Central memory CD8-positive, alpha-beta T cell (primary cell): ENCODE measurements at regions not wholly inside any gene's neighbourhood (a gene's known extent, or its start where the extent isn't known, plus 50 kb on each side); places are given as distances from the start of the nearest gene placed in this dataset.
"Not testable (repeated sequence)": the region's sequence is repeated elsewhere in the genome, so short reads cannot be mapped to it uniquely, and the experiment has no call there.

Source experiments
- ATAC-seq: fragments of 150-1000 bp; cut with Tn5 transposase; replicated peaks from 2 replicates; pipeline ENCODE4 v1.10.0; 2022; ENCODE audit warnings: mild to moderate bottlenecking, moderate FRiP score, moderate number of reproducible peaks; ENCODE audit not compliant: poor library complexity, severe bottlenecking; ENCODE audit errors: extremely low read depth
- DNase-seq, 2 donors: peaks; one replicate each; pipeline ENCODE4 v3.0.0; 2021; ENCODE audit warnings: low spot score in 2 of 2
- H3K27ac Mint-ChIP-seq: one replicate; pipeline ENCODE4 v1.8.0; 2022; ENCODE audit warnings: low read depth, mild to moderate bottlenecking, moderate library complexity, mixed read lengths
- H3K27me3 Mint-ChIP-seq: one replicate; pipeline ENCODE4 v1.8.0; 2022; ENCODE audit warnings: mixed read lengths
- H3K36me3 Mint-ChIP-seq: one replicate; pipeline ENCODE4 v1.8.0; 2022; ENCODE audit warnings: mild to moderate bottlenecking, moderate library complexity, mixed read lengths; ENCODE audit not compliant: insufficient read depth
- H3K4me1 Mint-ChIP-seq: one replicate; pipeline ENCODE4 v1.8.0; 2022; ENCODE audit warnings: mixed read lengths
- H3K4me3 Mint-ChIP-seq: one replicate; pipeline ENCODE4 v1.8.0; 2022; ENCODE audit warnings: mild to moderate bottlenecking, moderate library complexity, mixed read lengths
- H3K9me3 Mint-ChIP-seq: one replicate; pipeline ENCODE4 v1.8.0; 2022; ENCODE audit warnings: mixed read lengths

DNA sequence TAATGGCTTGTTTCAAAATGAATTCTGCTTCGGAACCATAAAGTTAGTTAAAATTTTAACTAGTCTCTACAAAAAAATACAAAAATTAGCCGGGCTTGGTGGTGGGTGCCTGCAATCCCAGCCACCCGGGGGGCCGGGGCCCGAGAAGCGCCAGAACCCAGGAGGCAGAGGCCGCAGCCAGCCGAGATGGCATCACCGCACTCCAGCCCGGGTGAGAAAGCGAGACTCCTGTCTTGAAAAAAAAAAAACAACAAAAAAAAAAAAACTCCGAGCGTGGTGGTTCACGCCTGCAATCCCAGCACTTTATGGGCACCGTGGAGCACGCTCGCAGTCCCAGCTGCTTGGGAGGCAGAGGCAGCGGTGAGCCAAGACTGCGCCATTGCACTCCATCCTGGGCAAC is 781.4 kb downstream of the BRINP3 start:
- Mint-ChIP-seq H3K36me3 (no peaks in the 10 kb centered on the region), H3K27ac (no peak overlapping the region), H3K4me1 (no peaks in the 10 kb centered on the region), H3K4me3 (no peak overlapping the region), H3K9me3 (peaks cover 33% of the 10 kb centered on the region), H3K27me3 (no peaks in the 10 kb centered on the region)
- ATAC-seq (no peak), DNase-seq (no peak)

DNA sequence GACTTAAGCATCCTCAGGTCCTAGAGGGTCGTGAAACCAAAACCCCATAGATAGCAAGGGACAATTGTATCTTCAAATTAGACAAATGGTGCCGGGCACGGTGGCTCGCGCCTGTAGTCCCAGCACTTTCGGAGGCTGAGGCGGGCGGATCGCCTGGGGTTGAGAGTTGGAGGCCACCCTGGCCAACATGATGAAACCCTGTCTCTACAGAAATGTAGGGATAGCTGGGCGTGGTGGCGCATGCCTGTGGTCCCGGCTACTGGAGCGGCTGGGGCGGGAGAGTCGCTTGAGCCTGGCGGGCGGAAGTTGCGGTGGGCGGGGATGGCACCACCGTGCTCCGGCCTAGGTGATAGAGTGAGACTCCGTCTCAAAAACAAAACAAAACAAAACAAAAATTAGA is 780.6 kb downstream of the BRINP3 start:
- H3K27ac Mint-ChIP-seq: no peak overlapping the region
- H3K9me3 Mint-ChIP-seq: peaks cover 38% of the 10 kb centered on the region
- H3K27me3 Mint-ChIP-seq: no peaks in the 10 kb centered on the region
- H3K4me3 Mint-ChIP-seq: no peak overlapping the region
- DNase-seq (no peak), ATAC-seq (no peak)
- H3K36me3 Mint-ChIP-seq: no peaks in the 10 kb centered on the region
- no peaks in the 10 kb centered on the region for H3K4me1 Mint-ChIP-seq

DNA sequence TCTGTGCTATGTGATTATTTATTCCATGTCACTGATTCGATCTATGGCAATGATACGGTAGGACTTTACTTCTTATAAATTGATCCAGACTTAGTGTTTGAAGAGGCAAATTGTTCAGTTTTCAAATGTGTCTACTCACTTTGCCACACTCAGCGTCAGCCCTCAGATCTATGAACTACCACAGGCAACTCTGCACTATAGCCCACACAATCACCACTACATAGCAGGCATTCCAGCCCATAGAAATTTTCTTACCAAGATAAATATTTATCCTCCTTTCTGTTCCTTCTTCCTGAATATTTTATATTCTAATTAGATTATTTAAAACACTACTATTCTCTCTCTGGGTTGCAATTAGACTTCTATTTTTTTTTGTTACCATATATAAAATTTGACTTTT is 776.1 kb downstream of the BRINP3 start:
- peaks cover 26% of the 10 kb centered on the region for H3K9me3 Mint-ChIP-seq
- H3K27me3 Mint-ChIP-seq: no peaks in the 10 kb centered on the region
- no peak for ATAC-seq
- no peak overlapping the region for H3K27ac Mint-ChIP-seq
- no peaks in the 10 kb centered on the region for H3K36me3 Mint-ChIP-seq
- H3K4me3 Mint-ChIP-seq: no peak overlapping the region
- no peak for DNase-seq
- H3K4me1 Mint-ChIP-seq: no peaks in the 10 kb centered on the region

DNA sequence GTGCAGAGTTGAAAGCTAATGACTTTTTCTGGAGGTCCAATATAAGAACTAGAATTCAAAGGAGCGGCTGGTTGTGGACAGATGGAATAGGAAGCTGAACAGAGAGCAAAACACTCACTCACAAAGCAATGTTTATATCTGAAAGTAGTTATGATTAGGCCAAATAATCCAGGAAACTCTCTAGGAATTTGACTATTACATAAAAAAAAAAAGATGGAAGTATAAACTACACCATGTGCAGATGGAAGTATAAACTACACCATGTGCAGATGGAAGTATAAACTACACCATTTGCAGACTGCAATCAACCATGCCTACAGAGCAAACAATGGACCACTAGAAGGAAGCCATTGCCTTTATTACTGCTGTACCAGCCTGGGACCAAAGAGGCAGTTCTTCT is 771.1 kb downstream of the BRINP3 start:
- H3K4me1 Mint-ChIP-seq: no peaks in the 10 kb centered on the region
- no peak overlapping the region for H3K4me3 Mint-ChIP-seq
- no peak overlapping the region for H3K27ac Mint-ChIP-seq
- no peaks in the 10 kb centered on the region for H3K27me3 Mint-ChIP-seq
- DNase-seq (no peak), ATAC-seq (no peak)
- H3K9me3 Mint-ChIP-seq: peaks cover 36% of the 10 kb centered on the region
- no peaks in the 10 kb centered on the region for H3K36me3 Mint-ChIP-seq

DNA sequence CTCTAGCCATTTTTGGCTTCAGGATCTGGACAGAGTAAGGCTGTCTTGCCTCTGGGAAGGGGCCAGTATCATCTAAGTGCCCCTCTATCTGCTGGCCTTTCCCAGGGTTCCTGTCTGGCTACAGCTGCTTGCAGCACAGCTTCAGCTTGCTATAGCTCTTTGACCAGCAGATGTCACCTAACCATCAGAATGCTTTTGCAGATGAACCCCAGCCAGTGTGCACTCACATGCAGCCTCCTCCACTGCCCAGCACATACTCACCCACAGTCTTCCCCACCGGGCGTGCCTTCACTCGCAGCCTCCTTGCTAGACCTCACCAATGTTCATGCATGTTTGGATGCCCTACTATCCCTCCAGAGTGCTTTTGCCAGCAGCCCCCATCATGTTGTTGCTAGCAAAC is 769.0 kb downstream of the BRINP3 start:
- Mint-ChIP-seq H3K36me3 (no peaks in the 10 kb centered on the region), H3K4me3 (no peak overlapping the region), H3K9me3 (peaks cover 33% of the 10 kb centered on the region), H3K4me1 (no peaks in the 10 kb centered on the region), H3K27me3 (no peaks in the 10 kb centered on the region), H3K27ac (no peak overlapping the region)
- DNase-seq (no peak), ATAC-seq (no peak)

DNA sequence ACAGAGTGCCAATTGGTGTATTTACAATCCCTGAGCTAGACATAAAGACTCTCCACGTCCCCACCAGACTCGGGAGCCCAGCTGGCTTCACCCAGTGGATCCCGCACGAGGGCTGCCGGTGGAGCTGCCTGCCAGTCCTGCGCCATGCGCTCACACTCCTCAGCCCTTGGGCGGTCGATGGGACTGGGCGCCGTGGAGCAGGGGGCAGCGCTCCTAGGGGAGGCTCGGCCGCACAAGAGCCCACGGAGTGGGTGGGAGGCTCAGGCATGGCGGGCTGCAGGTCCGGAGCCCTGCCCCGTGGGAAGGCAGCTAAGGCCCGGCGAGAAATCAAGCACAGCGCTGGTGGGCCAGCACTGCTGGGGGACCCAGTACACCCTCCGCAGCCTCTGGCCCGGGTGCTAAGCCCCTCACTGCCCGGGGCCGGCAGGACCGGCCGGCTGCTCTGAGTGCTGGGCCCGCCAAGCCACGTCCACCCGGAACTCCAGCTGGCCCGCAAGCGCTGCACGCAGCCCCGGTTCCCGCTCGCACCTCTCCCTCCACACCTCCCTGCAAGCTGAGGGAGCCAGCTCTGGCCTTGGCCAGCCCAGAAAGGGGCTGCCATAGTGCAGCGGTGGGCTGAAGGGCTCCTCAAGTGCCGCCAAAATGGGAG is 759.4 kb downstream of the BRINP3 start:
- not testable (repeated sequence) for H3K4me1 Mint-ChIP-seq, H3K27ac Mint-ChIP-seq, ATAC-seq, H3K27me3 Mint-ChIP-seq, H3K9me3 Mint-ChIP-seq, H3K4me3 Mint-ChIP-seq, DNase-seq, H3K36me3 Mint-ChIP-seq

DNA sequence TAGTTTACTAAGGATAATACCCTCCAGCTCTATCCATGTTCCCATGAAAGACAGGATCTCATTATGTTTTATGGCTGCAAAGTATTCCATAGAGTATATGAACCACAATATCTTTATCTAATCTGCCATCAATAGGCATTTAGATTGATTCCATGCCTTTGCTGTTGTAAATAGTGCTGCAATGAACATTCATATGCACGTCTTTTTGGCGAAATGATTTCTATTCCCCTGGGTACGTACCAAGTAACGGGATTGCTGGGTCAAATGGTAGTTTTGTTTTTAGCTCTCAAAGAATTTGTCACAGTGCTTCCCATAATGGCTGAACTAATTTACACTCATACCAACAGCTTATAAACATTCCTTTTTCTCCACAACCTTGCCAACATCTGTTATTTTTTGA is 750.9 kb downstream of the BRINP3 start:
- H3K4me3 Mint-ChIP-seq: no peak overlapping the region
- no peaks in the 10 kb centered on the region for H3K36me3 Mint-ChIP-seq
- H3K27me3 Mint-ChIP-seq: no peaks in the 10 kb centered on the region
- ATAC-seq (no peak), DNase-seq (no peak)
- no peaks in the 10 kb centered on the region for H3K4me1 Mint-ChIP-seq
- no peak overlapping the region for H3K27ac Mint-ChIP-seq
- H3K9me3 Mint-ChIP-seq: peaks cover 25% of the 10 kb centered on the region

DNA sequence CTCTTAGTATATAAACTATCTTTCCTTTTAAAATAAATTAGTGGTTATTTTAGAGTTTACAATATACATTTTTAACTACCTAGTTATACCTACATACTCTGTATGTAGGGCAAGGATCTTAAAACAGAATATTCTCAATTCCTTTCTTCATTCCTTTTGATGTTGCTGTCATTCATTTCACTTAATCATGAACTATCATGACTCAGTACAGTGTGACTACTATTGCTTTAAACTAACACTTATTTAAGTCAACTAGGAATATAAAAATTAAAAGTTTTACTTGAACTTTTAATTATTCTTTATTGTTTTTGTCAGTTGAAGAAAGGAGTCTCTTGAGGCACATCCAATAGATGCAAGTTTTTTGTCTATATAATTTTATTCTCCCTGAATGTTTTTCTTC is 726.4 kb downstream of the BRINP3 start:
- ATAC-seq (no peak), DNase-seq (no peak)
- Mint-ChIP-seq H3K4me3 (no peak overlapping the region), H3K36me3 (no peaks in the 10 kb centered on the region), H3K27ac (no peak overlapping the region), H3K9me3 (peaks cover 18% of the 10 kb centered on the region), H3K27me3 (no peaks in the 10 kb centered on the region), H3K4me1 (no peaks in the 10 kb centered on the region)

DNA sequence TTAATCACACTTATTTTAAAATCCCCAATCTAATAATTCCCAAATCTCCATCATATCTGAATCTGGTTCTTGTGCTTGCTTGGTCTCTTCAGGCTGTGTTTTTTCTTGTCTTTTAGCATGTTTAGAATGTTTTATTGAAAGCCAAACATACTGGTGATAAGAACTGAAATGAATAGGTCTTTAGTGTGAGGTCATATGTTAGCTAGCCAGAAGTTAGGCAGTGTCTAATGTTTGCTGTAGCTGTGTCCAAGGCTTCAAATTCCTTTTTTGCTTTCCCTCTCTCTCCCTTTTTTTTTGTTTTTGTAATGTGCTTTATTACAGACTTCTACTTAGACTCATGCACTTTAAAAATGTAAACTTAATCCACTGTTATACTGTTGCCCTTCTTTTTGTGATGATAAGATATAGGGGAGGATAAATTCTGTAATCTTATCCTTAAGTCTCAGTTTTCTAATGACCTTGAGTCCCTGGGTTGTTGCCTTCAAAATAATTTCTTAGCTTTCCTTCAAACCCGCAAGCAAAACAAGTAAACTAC is 725.1 kb downstream of the BRINP3 start:
- Mint-ChIP-seq H3K27me3 (no peaks in the 10 kb centered on the region), H3K4me1 (no peaks in the 10 kb centered on the region), H3K27ac (no peak overlapping the region), H3K9me3 (peaks cover 23% of the 10 kb centered on the region), H3K4me3 (no peak overlapping the region), H3K36me3 (no peaks in the 10 kb centered on the region)
- no peak for ATAC-seq
- no peak for DNase-seq

DNA sequence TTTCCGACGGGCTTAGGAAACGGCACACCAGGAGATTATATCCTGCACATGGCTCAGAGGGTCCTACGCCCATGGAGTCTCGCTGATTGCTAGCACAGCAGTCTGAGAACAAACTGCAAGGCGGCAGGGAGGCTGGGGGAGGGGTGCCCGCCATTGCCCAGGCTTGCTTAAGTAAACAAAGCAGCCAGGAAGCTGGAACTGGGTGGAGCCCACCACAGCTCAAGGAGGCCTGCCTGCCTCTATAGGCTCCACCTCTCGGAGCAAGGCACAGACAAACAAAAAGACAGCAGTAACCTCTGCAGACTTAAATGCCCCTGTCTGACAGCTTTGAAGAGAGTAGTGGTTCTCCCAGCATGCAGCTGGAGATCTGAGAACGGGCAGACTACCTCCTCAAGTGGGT is 722.6 kb downstream of the BRINP3 start:
- H3K4me1 Mint-ChIP-seq, H3K36me3 Mint-ChIP-seq, H3K27me3 Mint-ChIP-seq, H3K4me3 Mint-ChIP-seq, DNase-seq, H3K27ac Mint-ChIP-seq, ATAC-seq: not testable (repeated sequence)
- peaks cover 18% of the 10 kb centered on the region for H3K9me3 Mint-ChIP-seq

DNA sequence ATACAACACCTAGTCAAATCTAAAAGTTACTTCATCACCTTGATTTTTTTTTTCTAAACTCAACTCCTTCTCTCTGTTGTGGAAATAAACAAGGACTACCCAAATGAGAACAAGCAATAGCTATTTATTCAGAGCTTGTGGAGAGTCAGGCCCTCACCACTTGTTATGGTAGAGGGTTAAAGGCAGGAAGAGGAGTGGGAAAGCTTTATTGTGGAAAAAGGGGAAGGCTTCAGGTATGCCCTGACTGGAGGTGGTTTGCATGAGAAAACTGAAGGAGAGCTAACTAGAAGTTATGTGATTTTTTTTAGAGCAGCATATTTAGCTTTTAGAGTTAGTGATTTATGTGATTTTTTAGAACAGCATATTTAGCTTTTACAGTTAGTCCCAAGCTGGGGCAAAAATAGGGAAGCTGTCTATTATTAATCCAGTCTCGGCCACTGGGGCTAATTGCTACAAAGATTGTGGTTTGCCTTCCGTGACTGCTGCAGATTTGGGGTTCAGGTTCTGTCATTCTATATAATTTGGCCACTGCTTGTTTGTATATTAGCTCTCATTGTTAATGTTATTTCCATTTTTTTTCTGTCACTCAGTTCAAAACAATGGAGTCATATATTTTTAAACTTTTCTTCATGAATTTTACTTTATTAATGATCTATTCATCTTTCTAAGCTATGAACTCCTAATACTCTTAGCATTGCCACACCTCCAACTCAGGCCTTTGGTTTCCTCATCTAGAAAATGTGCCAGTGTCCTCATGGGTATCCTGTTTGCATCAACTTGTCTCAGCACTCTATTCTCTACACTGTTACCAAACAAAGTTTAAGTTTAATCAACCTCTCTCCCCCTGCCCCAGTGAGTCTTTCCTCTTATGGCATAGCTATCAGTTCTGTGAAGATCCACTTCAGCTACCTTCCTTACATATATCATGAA is 713.0 kb downstream of the BRINP3 start:
- no peaks in the 10 kb centered on the region for H3K4me1 Mint-ChIP-seq
- no peaks in the 10 kb centered on the region for H3K36me3 Mint-ChIP-seq
- no peak for DNase-seq

DNA sequence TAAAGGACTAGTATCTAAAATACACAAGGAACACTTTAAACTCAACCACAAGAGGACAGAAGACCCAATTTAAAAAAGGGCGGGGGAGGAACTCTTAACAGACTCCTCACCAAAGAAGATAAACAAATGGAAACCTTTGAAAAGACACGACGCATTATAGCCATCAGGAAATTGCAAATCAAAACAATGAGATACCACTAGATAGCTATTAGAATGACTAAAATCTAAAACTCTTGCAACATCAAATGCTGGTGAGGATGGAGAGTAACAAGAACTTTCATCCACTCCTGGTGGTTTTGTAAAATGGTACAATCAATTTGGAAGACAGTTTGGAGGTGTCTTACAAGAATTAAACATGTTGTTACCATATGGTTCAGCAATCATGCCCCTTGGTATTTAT is 708.2 kb downstream of the BRINP3 start:
- ATAC-seq (no peak), DNase-seq (no peak)
- Mint-ChIP-seq H3K27me3 (no peaks in the 10 kb centered on the region), H3K9me3 (peaks cover 36% of the 10 kb centered on the region), H3K27ac (no peak overlapping the region), H3K36me3 (no peaks in the 10 kb centered on the region), H3K4me3 (no peak overlapping the region), H3K4me1 (no peaks in the 10 kb centered on the region)

More for the DNA sequence above, 713.0 kb downstream of the BRINP3 start:
- Mint-ChIP-seq H3K4me3 (no peak overlapping the region), H3K27me3 (no peaks in the 10 kb centered on the region), H3K27ac (no peak overlapping the region), H3K9me3 (peaks cover 43% of the 10 kb centered on the region)
- ATAC-seq: no peak

DNA sequence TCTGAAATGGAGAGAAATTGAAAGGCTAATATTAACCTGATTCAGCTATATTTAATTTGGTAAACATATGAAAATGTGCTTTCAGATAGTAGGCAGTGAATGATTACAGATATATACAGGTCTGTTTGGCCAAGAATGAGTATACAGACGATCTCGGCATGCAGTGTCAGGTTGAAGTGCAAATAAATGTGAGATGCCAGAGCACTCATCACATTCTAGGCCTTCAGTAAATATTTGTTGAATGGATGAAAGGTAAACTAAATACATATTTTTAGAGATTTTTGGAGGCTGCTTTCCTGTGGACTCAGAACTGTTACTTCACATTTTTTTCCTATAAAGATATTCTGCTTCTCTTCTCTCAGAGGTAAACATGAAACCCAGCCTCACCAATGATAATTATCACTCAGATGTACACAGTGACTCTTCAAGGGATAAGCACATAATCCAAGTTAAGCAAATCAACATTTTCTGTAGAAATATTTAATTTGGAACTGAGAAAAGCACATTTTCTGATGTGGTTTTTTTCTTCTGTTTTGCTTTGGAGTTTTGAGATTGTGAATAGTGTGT is 702.9 kb downstream of the BRINP3 start:
- no peak overlapping the region for H3K27ac Mint-ChIP-seq
- ATAC-seq: no peak
- no peak overlapping the region for H3K4me3 Mint-ChIP-seq
- no peaks in the 10 kb centered on the region for H3K4me1 Mint-ChIP-seq
- H3K9me3 Mint-ChIP-seq: peaks cover 3% of the 10 kb centered on the region
- no peaks in the 10 kb centered on the region for H3K27me3 Mint-ChIP-seq
- DNase-seq: no peak
- peaks cover 2% of the 10 kb centered on the region for H3K36me3 Mint-ChIP-seq
